ENCODE measurements at regions not wholly inside any gene's neighbourhood (a gene's known extent, or its start where the extent isn't known, plus 50 kb on each side); places are given as distances from the start of the nearest gene placed in this dataset.
A peak's percentile ranks its signal among the peaks of the same experiment; 100 is the strongest.
"Not testable (repeated sequence)": the region's sequence is repeated elsewhere in the genome, so short reads cannot be mapped to it uniquely, and the experiment has no call there.

GRCh38 chr3:180743813-180744590 lies 64.7 kb upstream of the CCDC39 start:
- peak in 5 of 51 donors; percentile 2 to 5 (median 4) for DNase-seq

DNA sequence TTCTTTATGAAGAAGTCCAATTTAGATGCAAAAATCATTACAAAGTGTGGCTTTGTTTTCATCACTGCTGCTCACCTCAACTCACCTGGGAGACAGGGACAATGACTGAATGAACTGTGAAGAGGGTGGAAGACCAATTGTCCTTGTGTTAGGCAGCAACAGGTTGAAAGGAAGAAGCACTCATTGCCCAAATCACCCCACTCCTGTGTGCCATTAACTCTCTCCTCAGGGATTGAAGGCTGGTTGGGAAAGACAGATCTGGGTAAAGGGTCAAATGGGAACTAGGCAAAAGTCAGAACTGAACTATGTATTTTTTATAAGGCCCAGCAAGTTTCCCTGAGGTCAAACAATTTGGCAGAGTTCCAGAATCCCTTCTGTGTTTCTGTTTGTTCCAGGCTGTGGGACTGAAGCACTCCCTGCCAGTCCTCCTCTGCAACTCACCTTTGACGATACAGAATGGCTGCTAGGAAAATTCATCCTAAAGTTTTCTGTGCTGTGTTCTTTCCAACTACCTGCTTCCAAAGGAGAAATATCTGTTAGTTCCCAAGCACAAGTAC lies 68.6 kb upstream of the CCDC39 start:
- no peak for DNase-seq

- no peak for DNase-seq
These were observed 70.0 kb upstream of the CCDC39 start for GRCh38 chr3:180749322-180749721.

DNA sequence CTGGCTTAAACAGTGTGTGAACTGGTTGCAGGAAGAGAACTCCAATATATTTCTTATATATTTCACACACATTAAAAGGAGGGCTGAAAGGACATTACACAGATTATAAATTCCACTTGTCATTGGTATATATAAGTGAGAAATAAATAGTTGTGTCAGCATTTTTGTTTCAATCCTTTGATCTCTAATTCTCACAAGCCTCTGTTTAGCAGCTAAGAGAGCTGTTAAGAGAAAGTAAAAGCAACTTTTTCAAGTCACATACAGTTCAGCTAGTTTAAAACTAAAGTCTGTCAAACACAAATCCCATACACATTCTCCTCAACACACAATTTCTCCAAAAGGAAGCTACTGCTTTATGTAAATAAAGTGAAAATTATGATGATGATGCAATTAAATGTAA lies 70.5 kb upstream of the CCDC39 start:
- no peak for DNase-seq

DNA sequence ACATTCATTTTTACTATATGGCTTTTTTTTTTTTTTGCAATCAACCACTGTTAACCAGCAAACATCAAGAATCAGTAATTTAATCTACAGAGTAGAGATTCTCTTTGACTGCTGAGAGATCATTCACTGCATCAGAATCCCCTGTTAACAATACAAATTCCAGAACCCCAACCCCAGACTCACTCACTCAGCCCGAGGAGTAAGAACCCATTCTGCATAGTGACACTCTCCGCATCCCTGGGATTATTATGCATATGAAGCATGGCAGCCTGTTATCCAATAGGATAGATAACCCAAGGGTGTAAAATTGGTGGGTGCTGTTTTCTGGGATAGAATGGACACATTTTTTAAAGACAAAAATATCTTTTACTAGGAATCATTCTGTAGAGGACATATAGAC lies 76.3 kb upstream of the CCDC39 start:
- no peak for DNase-seq

DNA sequence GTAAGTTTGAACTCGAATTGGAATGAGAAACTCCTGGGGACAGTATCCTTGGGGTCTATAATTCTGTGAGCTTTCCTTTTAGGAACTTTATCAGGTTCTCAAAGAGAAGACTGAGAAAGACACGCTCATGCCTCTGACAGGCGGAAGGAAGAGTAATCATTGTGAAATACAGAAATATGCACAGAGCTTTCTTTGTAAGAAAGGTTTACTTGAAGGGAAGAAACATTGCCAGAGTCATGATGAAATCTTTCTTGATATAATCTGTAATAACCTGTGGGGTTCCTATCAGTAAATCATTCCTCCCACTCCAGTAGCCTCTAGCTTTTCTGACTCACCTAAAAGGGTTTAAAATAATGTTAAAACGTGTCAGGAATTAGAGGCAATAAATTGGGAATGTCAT lies 83.6 kb upstream of the CCDC39 start:
- DNase-seq, result no peak

DNA sequence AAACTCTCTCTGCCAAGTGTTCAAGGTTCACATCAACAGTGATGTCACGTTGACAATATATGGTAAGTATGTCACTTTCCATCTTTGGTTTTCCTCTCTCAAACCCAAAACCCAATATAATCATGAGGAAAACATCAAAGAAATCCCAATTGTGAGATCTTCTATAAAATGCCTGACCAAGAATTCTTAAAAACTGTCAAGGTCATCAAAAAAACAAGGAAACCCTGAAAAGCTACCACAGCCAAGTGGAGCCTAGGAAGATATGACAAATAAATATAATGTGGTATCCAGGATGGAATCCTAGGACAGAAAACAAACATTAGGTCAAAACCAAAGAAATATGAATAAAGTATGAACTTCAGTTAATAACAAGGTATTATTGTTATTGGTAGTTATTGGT lies 85.2 kb upstream of the CCDC39 start:
- DNase-seq, result no peak

DNA sequence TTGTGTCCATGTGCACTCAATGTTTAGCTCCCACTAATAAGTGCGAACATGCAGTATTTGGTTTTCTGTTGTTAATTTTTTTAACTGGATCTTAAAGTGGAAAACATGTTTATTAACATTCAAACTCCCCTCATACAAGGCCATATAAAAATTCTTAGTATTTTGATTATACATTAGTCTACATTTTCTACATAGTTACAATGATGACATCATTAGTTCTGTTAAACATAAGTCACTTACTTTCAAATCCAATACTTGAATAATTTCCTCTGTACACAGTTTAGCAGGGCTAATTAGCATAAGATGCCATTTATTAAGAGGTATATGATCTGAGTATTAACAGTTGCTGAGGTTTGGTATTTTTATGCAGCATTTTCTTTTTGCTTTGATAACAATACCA lies 91.3 kb upstream of the CCDC39 start:
- no peak for DNase-seq

GRCh38 chr3:180776433-180776832 lies 97.1 kb upstream of the CCDC39 start:
- no peak for DNase-seq

GRCh38 chr3:180782195-180782984 lies 103.1 kb upstream of the CCDC39 start:
- DNase-seq, result no peak

- DNase-seq, result not testable (repeated sequence)
These were observed 106.9 kb upstream of the CCDC39 start for GRCh38 chr3:180786227-180786626.

DNA sequence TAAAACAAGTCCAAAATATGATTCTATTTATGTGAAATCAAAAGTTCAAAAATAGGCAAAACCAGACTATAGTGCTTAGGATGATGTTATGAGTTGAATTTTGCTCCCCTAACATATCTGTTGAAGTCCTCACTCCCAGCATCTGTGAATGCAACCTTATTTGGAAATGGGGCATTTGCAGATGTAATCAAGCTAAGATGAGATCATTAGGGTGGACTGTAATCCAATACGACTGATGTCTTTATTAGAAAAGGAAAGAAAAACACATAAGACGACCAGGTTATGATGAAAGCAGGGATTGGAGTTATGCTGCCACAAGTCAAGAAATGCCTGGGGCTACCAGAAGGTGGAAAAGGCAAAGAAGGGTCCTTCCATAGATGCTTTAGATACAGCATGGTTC lies 110.5 kb upstream of the CCDC39 start:
- DNase-seq, result no peak

DNA sequence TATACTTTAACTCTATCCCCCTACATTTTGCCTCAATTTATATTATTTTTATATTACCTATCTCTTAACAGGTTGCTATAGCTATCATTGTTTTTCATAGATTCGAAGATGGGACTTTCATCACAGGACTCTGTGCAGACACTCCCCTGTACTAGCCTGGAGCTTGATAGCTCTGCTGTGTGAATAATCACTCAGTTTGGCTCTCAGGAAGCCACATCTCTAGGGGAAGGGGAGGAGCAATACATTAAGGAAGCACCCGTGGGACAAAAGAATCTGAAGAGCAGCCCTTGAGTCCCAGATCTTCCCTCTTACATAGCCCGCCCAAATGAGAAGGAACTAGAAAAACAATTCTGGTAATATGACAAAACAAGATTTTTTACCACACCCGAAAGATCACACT lies 114.3 kb upstream of the FXR1 start:
- no peak for DNase-seq

DNA sequence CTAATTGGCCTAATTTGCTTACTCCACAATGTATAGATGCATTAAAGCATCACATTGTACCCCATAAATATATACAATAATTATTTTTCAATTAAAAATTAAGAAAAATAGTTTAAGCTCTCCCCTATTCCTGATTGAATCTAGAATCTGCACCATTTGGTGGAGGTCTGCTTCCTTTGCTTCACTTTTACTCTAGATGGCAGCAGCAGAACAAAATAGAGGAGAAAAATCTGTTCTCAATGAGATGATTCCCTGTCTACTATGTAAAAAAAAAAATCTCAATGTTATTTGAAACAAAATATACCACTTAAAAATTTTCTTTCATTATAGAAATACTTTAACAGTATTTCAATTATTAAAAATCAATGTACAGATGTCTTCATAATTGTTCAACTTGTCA lies 109.6 kb upstream of the FXR1 start:
- DNase-seq, result peak in 1 of 51 donors; percentile 10

DNA sequence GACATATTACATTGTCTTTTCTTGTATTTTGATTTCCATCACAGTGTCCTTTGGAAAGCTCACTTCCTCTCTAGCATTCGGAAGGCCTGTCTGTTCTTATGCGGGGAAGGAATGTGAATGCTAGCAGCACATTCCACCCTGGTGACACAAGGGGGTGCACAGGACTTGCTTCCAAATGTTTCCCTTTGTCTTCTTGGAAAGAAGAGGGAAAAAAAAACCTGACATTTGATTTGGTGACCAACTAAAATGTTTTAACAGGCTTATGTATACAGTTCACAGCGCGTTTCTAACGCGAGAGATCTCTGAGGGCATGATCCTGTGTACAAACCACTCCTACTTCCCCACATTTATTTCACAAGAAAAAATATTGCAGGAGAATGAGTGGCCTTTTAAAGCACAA lies 107.6 kb upstream of the FXR1 start:
- DNase-seq, result peak in 18 of 51 donors; percentile 2 to 66 (median 19)

DNA sequence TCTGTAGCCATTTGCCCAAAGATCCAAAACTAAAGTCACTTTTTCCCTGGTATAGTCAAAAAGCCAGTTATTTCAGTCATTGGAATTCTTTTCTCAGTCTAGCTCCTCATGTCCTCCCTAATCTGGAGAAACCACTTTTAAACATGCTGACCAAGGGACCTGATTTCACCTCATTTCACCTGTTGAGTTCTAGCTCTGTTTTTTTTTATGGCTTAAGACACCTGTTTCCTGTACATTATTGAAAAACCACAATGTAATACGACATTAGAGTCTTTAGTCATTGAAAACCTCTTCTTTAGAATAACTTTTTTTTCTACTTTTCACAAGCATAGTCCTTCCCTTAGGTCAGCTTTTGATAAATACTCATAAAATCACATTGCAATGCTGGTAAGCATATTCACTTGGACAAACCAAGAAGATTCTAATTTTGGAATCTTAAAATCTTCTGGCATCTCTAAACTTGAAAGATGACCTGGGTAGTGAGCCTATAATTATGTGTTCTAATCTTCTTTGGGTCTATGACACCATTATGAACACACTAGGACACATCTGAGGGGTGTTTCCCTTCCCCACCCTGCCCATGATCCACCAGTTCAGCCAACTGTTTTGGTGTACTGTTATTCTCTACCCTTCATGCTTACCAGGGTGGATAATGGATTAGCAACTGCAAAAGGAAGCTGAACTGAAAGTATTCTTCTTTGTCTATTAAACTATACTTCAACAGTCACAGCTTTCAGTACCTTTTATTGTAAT lies 103.5 kb upstream of the FXR1 start:
- no peak for DNase-seq

DNA sequence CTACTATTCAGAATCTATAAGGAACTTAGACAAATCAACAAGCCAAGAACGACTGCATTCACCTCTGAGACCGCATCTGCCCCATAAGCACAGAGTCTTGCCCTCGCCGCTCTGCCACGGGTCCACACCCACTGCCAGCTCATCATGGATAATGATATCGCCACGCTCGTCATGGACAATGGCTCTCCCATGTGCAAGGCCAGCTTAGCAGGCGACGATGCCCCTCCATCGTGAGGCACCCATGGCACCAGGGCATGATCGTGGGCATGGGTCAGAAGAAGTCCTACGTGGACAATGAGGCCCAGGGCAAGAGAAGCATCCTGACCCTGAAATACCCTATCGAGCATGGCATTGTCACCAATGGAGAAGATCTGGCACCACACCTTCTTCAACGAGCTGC lies 92.1 kb upstream of the FXR1 start:
- no peak for DNase-seq

DNA sequence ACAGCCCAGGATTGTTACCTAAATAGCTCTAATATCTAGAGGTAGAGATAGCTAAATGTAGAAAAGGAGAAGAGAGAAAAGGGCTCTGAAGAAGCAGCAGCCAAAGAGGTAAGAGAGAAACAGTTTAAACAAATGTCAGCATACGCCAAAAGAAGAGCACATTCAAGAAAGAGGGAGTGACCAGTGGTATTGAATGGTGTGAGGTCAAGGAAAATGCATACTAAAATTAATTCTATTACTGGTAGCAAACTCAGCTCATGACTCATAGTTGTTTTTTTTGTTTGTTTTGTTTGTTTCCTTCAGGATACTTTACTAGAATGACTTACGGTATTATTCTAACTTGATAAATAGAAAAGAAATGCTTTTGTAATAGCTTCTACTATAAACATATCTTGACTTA lies 86.5 kb upstream of the FXR1 start:
- no peak for DNase-seq

DNA sequence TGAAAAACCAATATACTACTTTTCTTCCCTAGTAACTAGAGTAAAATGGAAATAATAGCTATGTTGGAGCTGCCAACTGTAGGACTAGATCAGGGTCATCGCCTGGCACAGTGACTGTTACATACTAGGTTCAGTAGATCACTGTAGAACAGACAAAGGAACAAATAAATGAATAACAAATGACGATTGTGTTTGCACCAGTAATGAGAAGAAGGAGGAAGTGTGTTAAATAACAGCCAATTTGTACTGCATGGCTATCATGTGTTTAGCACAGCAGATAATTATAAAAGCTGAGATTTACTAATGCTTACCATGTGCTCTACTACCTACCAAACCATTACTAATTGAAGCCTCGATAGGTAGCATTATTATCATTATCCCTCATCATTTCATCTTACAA lies 85.3 kb upstream of the FXR1 start:
- DNase-seq, result peak in 2 of 51 donors; percentile 3 to 6

DNA sequence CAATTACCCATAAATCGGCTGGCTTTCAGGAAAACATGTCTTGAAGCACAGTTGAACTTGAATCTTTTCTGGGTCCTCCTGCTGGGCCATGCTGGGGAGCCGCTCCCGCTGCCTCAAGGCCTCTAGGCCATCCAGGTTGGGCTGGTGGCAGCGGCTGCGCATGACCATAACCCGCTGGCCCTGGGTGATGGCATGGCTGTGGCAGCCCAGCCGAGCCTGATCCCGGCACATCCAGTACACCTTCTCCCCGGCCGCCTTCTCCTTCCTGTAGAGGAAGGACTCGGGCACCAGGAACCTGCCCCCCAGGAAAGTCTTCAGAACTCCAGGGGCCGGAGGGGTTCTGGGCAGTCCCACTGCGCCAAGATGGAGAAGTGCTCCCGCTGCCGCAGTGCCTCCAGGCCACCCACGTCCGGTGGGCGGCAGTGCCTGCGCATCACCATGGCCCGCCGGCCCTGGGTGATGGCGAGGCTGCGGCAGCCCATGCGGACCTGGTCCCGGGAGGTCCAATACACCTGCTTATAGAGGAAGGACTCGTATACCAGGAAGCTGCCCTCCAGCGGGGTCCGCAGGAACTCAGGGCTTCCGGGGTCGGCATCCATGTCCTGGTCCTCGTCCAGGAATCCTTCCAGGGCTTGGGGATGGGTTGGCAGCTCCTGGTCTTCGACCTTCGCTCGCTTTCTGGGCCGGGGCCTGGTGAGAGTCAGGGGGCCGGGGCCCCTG lies 84.3 kb upstream of the FXR1 start:
- DNase-seq, result no peak

- no peak for DNase-seq
These were observed 83.6 kb upstream of the FXR1 start for GRCh38 chr3:180828723-180829408.

All from hypothalamus (tissue), 51 donors.